ENCODE measurements at regions not wholly inside any gene's neighbourhood (a gene's known extent, or its start where the extent isn't known, plus 50 kb on each side); places are given as distances from the start of the nearest gene placed in this dataset.
A peak's percentile ranks its signal among the peaks of the same experiment; 100 is the strongest.

- TF ChIP-seq, protein P1, sequence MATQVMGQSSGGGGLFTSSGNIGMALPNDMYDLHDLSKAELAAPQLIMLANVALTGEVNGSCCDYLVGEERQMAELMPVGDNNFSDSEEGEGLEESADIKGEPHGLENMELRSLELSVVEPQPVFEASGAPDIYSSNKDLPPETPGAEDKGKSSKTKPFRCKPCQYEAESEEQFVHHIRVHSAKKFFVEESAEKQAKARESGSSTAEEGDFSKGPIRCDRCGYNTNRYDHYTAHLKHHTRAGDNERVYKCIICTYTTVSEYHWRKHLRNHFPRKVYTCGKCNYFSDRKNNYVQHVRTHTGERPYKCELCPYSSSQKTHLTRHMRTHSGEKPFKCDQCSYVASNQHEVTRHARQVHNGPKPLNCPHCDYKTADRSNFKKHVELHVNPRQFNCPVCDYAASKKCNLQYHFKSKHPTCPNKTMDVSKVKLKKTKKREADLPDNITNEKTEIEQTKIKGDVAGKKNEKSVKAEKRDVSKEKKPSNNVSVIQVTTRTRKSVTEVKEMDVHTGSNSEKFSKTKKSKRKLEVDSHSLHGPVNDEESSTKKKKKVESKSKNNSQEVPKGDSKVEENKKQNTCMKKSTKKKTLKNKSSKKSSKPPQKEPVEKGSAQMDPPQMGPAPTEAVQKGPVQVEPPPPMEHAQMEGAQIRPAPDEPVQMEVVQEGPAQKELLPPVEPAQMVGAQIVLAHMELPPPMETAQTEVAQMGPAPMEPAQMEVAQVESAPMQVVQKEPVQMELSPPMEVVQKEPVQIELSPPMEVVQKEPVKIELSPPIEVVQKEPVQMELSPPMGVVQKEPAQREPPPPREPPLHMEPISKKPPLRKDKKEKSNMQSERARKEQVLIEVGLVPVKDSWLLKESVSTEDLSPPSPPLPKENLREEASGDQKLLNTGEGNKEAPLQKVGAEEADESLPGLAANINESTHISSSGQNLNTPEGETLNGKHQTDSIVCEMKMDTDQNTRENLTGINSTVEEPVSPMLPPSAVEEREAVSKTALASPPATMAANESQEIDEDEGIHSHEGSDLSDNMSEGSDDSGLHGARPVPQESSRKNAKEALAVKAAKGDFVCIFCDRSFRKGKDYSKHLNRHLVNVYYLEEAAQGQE (IDR thresholded peaks at IDR 0.05; ENCODE audit: borderline replicate concordance): peak; percentile 18; the same call in 1 of the 2 replicates
- TF ChIP-seq, protein P1 (CRISPR knock-in tag; IDR thresholded peaks at IDR 0.05; ENCODE audit: low read depth): no peak
- TF ChIP-seq ZSCAN32 (CRISPR knock-in tag; IDR thresholded peaks at IDR 0.05) (no peak), OTX1 (CRISPR knock-in tag; IDR thresholded peaks at IDR 0.05) (no peak), C11orf30 (IDR thresholded peaks at IDR 0.05; ENCODE audit: low read depth) (peak; percentile 60; the same call in 1 of the 2 replicates), CBX1 (IDR thresholded peaks at IDR 0.05; ENCODE audit: low read depth) (no peak), ZNF717 (CRISPR knock-in tag; IDR thresholded peaks at IDR 0.05) (no peak), RAD21 (CRISPR knock-in tag; conservative IDR thresholded peaks at IDR 0.05 in 1 of 2, IDR thresholded peaks at IDR 0.05 in 1 of 2) (peak; percentile 17 to 49; a peak in 3 of 4 replicates), MAFG (tag; conservative IDR thresholded peaks at IDR 0.05) (peak; percentile 46), MAFF (IDR thresholded peaks at IDR 0.05; ENCODE audit: low read length) (peak; percentile 46; the same call in 1 of the 2 replicates)
Observed at GRCh38 chr4:52234561-52235440, 183.7 kb downstream of the SPATA18 start (continued).
